ENCODE measurements at regions not wholly inside any gene's neighbourhood (a gene's known extent, or its start where the extent isn't known, plus 50 kb on each side); places are given as distances from the start of the nearest gene placed in this dataset.

GRCh38 chr11:134725716-134726639 lies 313.9 kb upstream of the B3GAT1 start:
- TF ChIP-seq, protein P1, sequence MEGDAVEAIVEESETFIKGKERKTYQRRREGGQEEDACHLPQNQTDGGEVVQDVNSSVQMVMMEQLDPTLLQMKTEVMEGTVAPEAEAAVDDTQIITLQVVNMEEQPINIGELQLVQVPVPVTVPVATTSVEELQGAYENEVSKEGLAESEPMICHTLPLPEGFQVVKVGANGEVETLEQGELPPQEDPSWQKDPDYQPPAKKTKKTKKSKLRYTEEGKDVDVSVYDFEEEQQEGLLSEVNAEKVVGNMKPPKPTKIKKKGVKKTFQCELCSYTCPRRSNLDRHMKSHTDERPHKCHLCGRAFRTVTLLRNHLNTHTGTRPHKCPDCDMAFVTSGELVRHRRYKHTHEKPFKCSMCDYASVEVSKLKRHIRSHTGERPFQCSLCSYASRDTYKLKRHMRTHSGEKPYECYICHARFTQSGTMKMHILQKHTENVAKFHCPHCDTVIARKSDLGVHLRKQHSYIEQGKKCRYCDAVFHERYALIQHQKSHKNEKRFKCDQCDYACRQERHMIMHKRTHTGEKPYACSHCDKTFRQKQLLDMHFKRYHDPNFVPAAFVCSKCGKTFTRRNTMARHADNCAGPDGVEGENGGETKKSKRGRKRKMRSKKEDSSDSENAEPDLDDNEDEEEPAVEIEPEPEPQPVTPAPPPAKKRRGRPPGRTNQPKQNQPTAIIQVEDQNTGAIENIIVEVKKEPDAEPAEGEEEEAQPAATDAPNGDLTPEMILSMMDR (IDR thresholded peaks at IDR 0.05) = peak in 3 of 6 experiments; percentile 37 to 60 (median 48)
- TF ChIP-seq POLR2AphosphoS5 (IDR thresholded peaks at IDR 0.05) (no peak), POLR2A (IDR thresholded peaks at IDR 0.05) (no peak), EP300 (IDR thresholded peaks at IDR 0.05) (no peak)
